GM21526 (cell line): ENCODE measurements at regions not wholly inside any gene's neighbourhood (a gene's known extent, or its start where the extent isn't known, plus 50 kb on each side); places are given as distances from the start of the nearest gene placed in this dataset.
"Not testable (repeated sequence)": the region's sequence is repeated elsewhere in the genome, so short reads cannot be mapped to it uniquely, and the experiment has no call there.

ENCODE experiments used
- ATAC-seq: cut with Tn5 transposase; IDR thresholded peaks from one replicate; pipeline ENCODE4 v1.9.1; 2021; ENCODE audit warnings: moderate library complexity; ENCODE audit not compliant: unreplicated experiment, low FRiP score

GRCh38 chr1:192862271-192862670 is 53.4 kb downstream of the RGS2 start:
- ATAC-seq = no peak

GRCh38 chr1:192866241-192866868 is 57.5 kb downstream of the RGS2 start:
- ATAC-seq = no peak

- no peak for ATAC-seq
Measured at GRCh38 chr1:192867180-192867579, 58.3 kb downstream of the RGS2 start.

GRCh38 chr1:192869308-192869940 is 60.6 kb downstream of the RGS2 start:
- ATAC-seq = no peak

GRCh38 chr1:192872010-192872409 is 63.2 kb downstream of the RGS2 start:
- ATAC-seq = no peak

- ATAC-seq = no peak
Measured at GRCh38 chr1:192873836-192874235, 65.0 kb downstream of the RGS2 start.

- ATAC-seq = no peak
Measured at GRCh38 chr1:192876633-192877032, 67.8 kb downstream of the RGS2 start.

- ATAC-seq = no peak
Measured at GRCh38 chr1:192877283-192877886, 68.5 kb downstream of the RGS2 start.

GRCh38 chr1:192878249-192878648 is 69.4 kb downstream of the RGS2 start:
- no peak for ATAC-seq

- no peak for ATAC-seq
Measured at GRCh38 chr1:192879406-192879805, 70.6 kb downstream of the RGS2 start.

- ATAC-seq = no peak
Measured at GRCh38 chr1:192880231-192880630, 71.4 kb downstream of the RGS2 start.

GRCh38 chr1:192884241-192884640 is 75.4 kb downstream of the RGS2 start:
- no peak for ATAC-seq

GRCh38 chr1:192885387-192885786 is 76.5 kb downstream of the RGS2 start:
- not testable (repeated sequence) for ATAC-seq

- no peak for ATAC-seq
Measured at GRCh38 chr1:192887426-192887825, 78.6 kb downstream of the RGS2 start.

- no peak for ATAC-seq
Measured at GRCh38 chr1:192888574-192888973, 79.7 kb downstream of the RGS2 start.

GRCh38 chr1:192889082-192889481 is 80.2 kb downstream of the RGS2 start:
- ATAC-seq = no peak

- ATAC-seq = no peak
Measured at GRCh38 chr1:192890134-192890533, 81.3 kb downstream of the RGS2 start.

GRCh38 chr1:192892934-192893333 is 84.1 kb downstream of the RGS2 start:
- ATAC-seq = no peak

- not testable (repeated sequence) for ATAC-seq
Measured at GRCh38 chr1:192895487-192895886, 86.6 kb downstream of the RGS2 start.

GRCh38 chr1:192896376-192896775 is 87.5 kb downstream of the RGS2 start:
- no peak for ATAC-seq

- ATAC-seq = no peak
Measured at GRCh38 chr1:192901500-192901899, 92.7 kb downstream of the RGS2 start.

GRCh38 chr1:192903142-192903541 is 94.3 kb downstream of the RGS2 start:
- ATAC-seq = no peak
